Esophagus (tissue), 2 donors: ENCODE measurements at regions not wholly inside any gene's neighbourhood (a gene's known extent, or its start where the extent isn't known, plus 50 kb on each side); places are given as distances from the start of the nearest gene placed in this dataset.

ENCODE experiments used
- H3K27ac ChIP-seq, 2 donors: one replicate each; pipeline ENCODE4 v1.5.1; 2013; ENCODE audit warnings: low read depth in 2 of 2, mild to moderate bottlenecking in 2 of 2, inconsistent platforms in 1 of 2, low read length in 1 of 2, moderate library complexity in 1 of 2
- H3K27me3 ChIP-seq, 2 donors: one replicate each; pipeline ENCODE4 v1.6.1; 2013; ENCODE audit warnings: low read length in 2 of 2, control low read depth in 1 of 2, mild to moderate bottlenecking in 1 of 2; ENCODE audit not compliant: insufficient read depth in 2 of 2, control insufficient read depth in 1 of 2
- H3K36me3 ChIP-seq, 2 donors: one replicate each; pipeline ENCODE4 v1.6.1; 2013; ENCODE audit warnings: low read length in 1 of 2; ENCODE audit not compliant: control insufficient read depth in 2 of 2, insufficient read depth in 2 of 2
- H3K4me1 ChIP-seq, 2 donors: one replicate each; pipeline ENCODE4 v1.6.1; 2013; ENCODE audit warnings: low read length in 1 of 2; ENCODE audit not compliant: control insufficient read depth in 2 of 2, insufficient read depth in 2 of 2
- H3K4me3 ChIP-seq, 2 donors: one replicate each; pipeline ENCODE4 v1.5.1; 2013; ENCODE audit warnings: low read length in 2 of 2, mild to moderate bottlenecking in 2 of 2, low read depth in 1 of 2, moderate library complexity in 1 of 2
- H3K9me3 ChIP-seq, 2 donors: one replicate each; pipeline ENCODE4 v1.6.1; 2013; ENCODE audit warnings: mild to moderate bottlenecking in 2 of 2, low read depth in 1 of 2, low read length in 1 of 2, moderate library complexity in 1 of 2; ENCODE audit not compliant: control insufficient read depth in 2 of 2, insufficient read depth in 1 of 2
- WGBS, 2 donors: extraction: QIAGEN DNeasy Blood & Tissue Kit; methylation state at CpG; one replicate each; pipeline ENCODE4 v1.1.7; 2013; 5-methylcytosine and 5-hydroxymethylcytosine counted together
- donor health status: healthy with polysubstance abuse.
- donor health status: Bipolar disorder and iron deficiency.

DNA sequence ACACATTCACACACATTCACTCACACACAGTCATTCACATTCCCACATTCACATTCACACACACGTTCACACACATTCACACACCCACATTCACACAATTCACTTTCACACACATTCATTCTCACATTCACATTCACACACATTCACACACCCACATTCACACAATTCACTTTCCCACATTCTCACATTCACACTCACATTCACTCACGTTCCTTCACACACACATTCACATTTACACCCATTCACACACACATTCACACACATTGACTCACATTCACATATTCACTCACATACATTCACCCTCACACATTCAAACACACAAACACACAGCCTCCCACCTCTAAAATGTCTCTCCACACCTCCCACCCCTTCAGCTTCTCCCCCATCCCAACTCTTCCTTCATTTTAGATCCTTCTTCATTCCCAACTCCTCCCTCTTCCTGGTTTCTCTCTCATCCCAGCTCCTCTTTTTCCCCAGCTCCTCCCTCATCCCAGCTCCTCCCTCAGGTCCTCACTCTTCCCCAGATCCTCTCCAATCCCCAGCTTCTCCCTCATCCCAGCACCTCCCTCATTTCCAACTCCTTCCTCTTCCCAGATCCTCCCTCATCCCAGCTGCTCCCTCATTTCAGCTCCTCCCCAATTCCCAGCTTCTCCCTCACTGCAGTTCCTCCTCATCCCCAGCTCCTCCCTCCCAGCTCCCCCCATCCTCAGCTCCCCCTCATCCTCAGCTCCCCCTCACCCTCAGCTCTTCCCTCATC is 111.0 kb downstream of the FAM53A start:
- H3K27me3 ChIP-seq: no peaks in the 10 kb centered on the region
- WGBS, 2 donors: 70 to 74% methylated on average over 2 of the region's 2 CpGs
- H3K27ac ChIP-seq: no peak overlapping the region
- H3K36me3 ChIP-seq: no peaks in the 10 kb centered on the region
- H3K9me3 ChIP-seq: no peaks in the 10 kb centered on the region
- no peaks in the 10 kb centered on the region for H3K4me1 ChIP-seq
- H3K4me3 ChIP-seq: no peak overlapping the region

DNA sequence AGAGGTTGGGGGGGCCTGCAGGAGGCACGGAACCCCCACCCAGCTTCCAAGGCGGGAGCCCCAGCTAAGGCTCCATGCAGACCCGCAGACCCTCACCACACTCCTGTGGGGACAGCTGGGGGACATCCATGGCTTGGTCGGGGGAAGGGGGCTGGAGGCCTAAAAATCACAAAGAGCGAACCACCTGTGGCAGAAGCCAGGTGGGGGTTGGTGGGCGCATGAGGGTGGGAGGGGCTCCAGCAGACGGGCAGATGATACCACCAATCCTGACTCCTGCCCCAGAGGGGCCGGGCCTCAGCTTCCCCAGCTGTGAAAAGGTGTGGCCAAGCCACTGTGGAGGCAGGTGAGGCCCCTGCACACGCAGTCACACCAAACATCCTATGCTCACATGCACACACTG is 111.6 kb downstream of the FAM53A start:
- Histone ChIP-seq H3K4me1 (no peaks in the 10 kb centered on the region), H3K36me3 (no peaks in the 10 kb centered on the region), H3K27ac (no peak overlapping the region), H3K27me3 (no peaks in the 10 kb centered on the region), H3K9me3 (no peaks in the 10 kb centered on the region), H3K4me3 (no peak overlapping the region)
- WGBS, 2 donors: 65 to 75% methylated on average over 9 of the region's 9 CpGs

DNA sequence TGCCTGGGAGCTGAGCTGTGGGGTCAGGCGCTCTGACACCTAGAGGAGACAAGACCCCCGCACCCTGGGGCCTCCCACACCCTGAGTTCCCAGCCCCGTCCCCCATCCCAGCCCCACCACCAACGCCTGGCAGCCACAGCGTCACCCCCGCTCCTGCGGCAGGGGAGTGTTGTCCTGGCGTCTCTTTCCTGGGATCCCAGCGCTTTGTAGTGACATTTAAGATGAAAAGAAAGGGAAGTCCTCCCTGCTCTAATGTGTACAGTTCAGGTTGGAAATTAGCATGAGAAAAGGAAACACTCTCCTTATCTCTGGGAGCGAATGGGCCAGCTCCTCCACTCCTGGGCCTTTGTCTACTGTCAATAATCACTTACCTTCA is 112.1 kb downstream of the FAM53A start:
- no peak overlapping the region for H3K27ac ChIP-seq
- H3K9me3 ChIP-seq: no peaks in the 10 kb centered on the region
- WGBS, 2 donors: 79% methylated on average over 10 of the region's 10 CpGs
- H3K36me3 ChIP-seq: no peaks in the 10 kb centered on the region
- H3K4me1 ChIP-seq: no peaks in the 10 kb centered on the region
- H3K4me3 ChIP-seq: no peak overlapping the region
- H3K27me3 ChIP-seq: no peaks in the 10 kb centered on the region

DNA sequence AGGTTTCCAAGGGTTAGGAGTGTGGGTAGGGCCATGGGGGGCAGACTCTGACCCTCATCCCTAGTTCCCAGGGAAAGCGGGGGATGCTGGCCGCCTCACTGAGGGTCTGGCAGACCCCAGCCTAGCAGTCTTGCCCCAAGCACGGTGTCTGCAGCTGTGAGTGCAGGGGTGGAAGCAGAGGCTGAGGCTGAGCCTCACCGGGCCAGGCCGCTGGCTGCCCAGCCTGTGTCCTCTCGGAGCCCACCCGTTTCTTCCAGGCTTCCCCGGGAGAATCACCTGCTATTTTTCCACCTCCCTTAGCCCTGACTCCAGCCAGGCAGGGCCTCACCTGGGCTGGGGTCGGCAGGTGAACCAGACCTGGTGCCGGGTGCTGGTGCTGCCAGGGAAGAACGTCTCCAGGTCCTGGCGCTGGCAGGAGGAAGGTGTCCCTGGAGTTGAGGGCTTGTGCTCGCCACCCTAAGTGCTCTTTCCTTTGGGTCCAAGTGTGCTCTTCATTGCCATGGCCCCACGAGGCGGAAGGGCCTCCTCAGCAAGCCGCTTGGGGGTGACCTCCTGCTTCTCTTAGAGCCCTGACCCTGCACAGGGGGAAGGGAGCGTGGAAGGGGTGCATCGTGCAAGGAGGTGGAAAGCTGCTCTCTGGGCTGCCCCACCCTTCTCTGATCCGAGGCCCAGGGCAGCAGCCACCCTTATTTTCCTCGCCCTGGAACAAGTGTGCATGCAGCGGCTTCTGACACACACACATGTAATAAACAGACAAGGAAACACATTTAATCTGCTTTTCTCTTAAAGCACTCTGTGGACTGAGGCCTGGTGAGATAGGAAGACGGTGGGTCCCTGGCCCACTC is 112.7 kb downstream of the FAM53A start:
- H3K27ac ChIP-seq: no peak overlapping the region
- H3K36me3 ChIP-seq: no peaks in the 10 kb centered on the region
- H3K4me1 ChIP-seq: no peaks in the 10 kb centered on the region
- H3K27me3 ChIP-seq: no peaks in the 10 kb centered on the region
- no peaks in the 10 kb centered on the region for H3K9me3 ChIP-seq
- no peak overlapping the region for H3K4me3 ChIP-seq
- 76 to 78% methylated on average over 22 of the region's 22 CpGs for WGBS, 2 donors

DNA sequence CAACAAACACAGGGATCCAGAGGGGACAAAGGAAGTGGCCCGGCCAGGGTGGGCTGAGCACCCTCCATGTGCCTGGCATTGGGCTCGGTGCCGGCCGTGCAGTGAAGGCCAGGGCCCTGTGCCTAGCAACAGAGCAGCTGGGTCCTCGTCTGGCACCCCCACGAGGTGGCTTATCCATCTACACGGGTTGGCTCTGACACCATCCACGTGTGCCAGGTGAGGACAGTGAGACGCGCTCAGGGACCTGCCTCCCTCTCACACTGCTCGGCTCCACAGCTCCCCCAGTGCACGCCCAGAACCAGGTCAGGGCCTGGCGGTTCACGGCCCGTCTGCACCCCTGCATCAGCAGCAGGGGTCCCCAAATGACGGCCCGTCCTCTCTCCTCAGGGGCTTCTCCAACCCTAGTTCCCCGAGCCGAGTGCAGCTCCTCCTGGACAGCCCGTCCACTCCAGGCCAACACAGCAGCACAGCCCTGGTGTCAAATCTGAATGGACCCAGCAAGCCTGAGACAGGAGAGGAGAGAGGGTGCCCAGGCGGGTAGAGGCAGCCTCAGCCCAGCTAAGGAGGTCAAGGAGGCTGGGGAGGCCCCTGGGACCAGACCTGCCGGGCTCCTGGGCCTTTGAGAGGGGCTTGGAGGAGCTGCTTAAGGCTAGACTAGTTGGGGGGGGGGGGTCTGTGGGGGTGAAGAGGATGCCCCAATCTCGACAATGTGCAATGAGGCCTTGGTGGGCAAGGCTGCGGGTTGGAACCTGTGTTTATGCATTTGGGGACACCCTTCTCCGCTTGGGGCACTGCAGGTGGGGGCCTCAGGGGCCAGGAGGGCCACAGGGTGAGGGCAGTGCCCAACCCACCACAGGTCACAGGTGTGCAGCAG is 113.6 kb downstream of the FAM53A start:
- Histone ChIP-seq H3K4me1 (no peaks in the 10 kb centered on the region), H3K9me3 (no peaks in the 10 kb centered on the region), H3K27me3 (no peaks in the 10 kb centered on the region), H3K36me3 (no peaks in the 10 kb centered on the region), H3K27ac (no peak overlapping the region), H3K4me3 (no peak overlapping the region)
- WGBS, 2 donors: 73 to 77% methylated on average over 25 of the region's 25 CpGs

DNA sequence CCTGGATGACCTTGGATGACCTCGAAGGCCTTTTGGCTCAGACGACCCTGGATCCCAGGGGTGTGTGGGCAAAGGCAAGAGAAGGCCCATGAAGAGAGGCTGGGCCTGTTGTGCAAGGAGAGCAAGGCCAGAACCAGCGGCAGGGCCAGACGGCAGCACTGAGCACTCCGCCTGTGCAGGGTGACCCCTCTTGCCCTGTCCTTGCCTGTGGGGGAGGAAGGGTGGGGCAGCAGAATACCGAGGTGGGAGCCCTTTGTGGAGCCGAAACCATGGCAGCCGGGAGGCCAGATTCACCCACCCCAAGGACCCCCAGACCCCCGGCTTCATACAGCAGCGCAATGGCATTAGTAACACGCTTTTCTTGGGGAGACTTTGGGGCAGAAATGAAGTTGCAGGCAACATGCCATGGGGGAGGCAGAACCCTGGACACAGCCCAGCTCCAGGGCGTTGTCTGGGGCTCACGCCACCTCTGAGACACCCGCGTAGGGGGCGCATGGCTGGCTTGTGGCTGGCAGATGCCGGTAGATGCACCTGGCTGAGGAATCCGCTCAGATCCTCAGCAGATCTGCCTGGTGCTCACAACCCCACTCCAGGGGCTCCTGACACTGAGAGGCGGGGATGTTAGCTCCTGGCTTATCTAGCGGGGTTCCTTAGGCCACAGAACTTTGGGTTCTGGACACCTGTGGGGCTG is 114.5 kb downstream of the FAM53A start:
- Histone ChIP-seq H3K4me3 (no peak overlapping the region), H3K27ac (no peak overlapping the region), H3K36me3 (no peaks in the 10 kb centered on the region), H3K9me3 (no peaks in the 10 kb centered on the region), H3K27me3 (no peaks in the 10 kb centered on the region), H3K4me1 (no peaks in the 10 kb centered on the region)
- 60 to 61% methylated on average over 20 of the region's 20 CpGs for WGBS, 2 donors

DNA sequence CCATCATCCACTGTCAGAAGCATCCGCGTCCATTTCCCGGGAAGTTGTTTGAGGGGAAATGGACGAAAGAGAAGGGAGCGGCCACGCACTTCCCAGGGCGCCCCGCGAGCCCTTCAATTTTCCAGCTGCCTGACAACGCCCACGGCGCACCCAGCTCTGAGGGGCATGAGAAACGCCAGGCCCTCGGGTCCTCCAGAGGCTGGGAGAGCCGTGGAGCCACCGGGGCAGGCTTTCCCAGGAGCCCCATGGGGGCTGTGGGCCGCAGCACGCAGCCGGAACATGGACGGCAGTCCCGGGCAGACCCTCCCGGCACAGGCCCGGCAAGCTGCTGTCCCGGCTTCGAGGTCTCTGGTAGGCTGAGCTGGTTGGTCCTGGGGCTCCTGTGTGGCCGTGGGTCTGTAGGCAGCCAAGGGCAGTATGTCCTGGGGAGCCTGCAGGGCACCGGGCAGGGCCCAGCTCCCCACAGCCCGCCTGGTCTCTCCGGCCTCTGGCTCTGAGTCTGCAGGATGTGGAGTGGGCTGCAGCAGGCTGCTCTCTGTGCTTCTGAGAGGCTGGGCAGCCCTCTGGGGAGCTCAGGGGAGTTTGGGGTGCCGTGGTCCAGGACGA is 115.2 kb downstream of the FAM53A start:
- Histone ChIP-seq H3K9me3 (no peaks in the 10 kb centered on the region), H3K27me3 (no peaks in the 10 kb centered on the region), H3K36me3 (no peaks in the 10 kb centered on the region), H3K4me3 (no peak overlapping the region), H3K4me1 (no peaks in the 10 kb centered on the region), H3K27ac (no peak overlapping the region)
- 61 to 62% methylated on average over 31 of the region's 31 CpGs for WGBS, 2 donors

DNA sequence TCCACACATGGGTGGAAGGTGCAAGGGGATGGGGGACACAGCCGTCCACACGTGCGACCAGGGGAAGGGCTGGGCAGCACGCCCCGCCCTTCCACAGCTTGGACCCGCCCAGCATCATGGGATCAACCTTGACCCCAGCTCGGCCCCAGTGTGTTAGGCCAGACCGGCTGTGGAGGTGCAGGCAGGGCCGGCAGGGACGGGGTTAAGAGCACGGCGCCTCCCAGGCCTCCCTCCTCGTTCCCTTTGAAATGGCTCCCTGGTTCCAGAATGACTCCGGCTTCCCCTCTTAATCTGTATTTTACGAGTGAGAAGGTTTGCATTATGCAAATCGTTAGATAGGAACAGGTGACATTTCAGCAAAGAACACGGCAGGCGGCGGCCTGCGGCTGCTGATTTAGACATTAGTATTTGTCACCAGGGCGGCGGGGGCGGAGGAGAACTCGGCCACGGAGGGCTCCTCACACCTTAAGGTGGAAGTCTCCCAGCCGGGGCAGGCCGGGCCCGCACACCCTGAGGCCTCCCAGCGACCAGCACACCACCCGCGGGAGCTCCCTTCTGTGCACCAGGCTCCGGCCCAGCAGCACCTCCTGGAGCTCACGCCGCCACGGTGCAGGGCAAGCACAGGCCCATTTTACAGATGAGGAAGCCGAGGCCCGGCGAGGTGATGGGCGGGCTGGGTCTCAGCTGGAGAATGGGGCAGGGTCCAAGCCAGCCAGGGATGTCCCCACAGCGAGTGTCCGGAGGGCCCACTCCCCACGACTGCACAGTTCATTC is 116.1 kb downstream of the FAM53A start:
- Histone ChIP-seq H3K9me3 (no peaks in the 10 kb centered on the region), H3K4me3 (no peak overlapping the region), H3K4me1 (no peaks in the 10 kb centered on the region), H3K36me3 (no peaks in the 10 kb centered on the region), H3K27ac (no peak overlapping the region), H3K27me3 (no peaks in the 10 kb centered on the region)
- 40 to 41% methylated on average over 38 to 42 of the region's 42 CpGs for WGBS, 2 donors
